NB4 (cell line): ENCODE measurements at regions not wholly inside any gene's neighbourhood (a gene's known extent, or its start where the extent isn't known, plus 50 kb on each side); places are given as distances from the start of the nearest gene placed in this dataset.

Source experiments
- DNase-seq: peaks from one replicate; pipeline ENCODE4 v3.0.0; 2010; ENCODE audit warnings: low read depth
- H3K4me3 ChIP-seq: one replicate; pipeline ENCODE4 v1.5.1; 2011; ENCODE audit warnings: mild to moderate bottlenecking, low read depth, low read length, moderate library complexity
- MYC ChIP-seq: IDR thresholded peaks from 2 replicates; pipeline ENCODE4 v1.6.1; 2011; ENCODE audit warnings: low read depth, low read length
- POLR2A ChIP-seq: IDR thresholded peaks from 2 replicates; pipeline ENCODE4 v1.6.1; 2011; ENCODE audit warnings: mild to moderate bottlenecking; ENCODE audit not compliant: insufficient read length; ENCODE audit errors: extremely low read depth
- TF ChIP-seq, protein P1 (sequence below): IDR thresholded peaks from one replicate; pipeline ENCODE4 v1.5.1; 2012; ENCODE audit warnings: low read depth, low read length
- TF ChIP-seq, protein P2 (sequence below): IDR thresholded peaks from 2 replicates; pipeline ENCODE4 v1.6.1; 2011; ENCODE audit warnings: low read depth, low read length

DNA sequence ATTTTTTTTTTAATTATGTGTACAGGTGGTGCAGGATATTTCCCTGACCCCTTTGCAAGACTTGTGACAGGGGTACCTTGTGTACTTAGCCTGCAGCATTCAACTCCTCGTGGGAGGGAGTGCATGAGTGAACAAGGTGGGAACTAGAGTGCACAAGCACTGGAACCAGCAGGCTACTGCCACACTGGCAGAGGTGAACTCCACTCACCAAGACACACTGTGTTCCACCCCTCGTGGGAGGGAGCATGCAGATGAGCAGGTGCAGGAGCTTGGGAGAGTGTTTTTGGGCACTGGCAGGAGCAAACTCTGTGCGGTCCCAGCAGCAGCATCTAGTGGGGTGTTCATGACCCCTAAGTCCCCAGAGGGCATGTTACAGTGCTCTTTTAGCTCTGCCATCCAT is 282.7 kb upstream of the PLET1 start:
- no peak for DNase-seq

DNA sequence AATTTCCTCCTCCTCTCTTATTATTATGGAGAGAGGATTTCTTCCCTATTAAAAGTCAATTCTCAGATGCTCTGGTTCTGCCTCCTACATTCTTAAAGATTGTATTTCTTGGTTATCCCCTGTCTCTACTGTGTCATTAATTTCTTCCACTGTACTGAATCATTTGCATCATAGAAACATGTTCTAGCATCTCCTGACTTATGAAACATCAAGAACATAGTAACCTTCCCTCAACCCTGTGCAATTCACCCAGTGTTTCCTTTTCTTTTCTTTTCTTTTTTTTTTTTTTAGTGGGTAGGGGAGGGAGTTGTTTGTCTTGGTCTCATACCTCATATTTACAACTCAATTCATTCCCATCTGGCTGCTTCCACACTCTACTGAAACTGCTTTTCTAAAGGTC is 288.0 kb upstream of the PLET1 start:
- TF ChIP-seq, protein P1, sequence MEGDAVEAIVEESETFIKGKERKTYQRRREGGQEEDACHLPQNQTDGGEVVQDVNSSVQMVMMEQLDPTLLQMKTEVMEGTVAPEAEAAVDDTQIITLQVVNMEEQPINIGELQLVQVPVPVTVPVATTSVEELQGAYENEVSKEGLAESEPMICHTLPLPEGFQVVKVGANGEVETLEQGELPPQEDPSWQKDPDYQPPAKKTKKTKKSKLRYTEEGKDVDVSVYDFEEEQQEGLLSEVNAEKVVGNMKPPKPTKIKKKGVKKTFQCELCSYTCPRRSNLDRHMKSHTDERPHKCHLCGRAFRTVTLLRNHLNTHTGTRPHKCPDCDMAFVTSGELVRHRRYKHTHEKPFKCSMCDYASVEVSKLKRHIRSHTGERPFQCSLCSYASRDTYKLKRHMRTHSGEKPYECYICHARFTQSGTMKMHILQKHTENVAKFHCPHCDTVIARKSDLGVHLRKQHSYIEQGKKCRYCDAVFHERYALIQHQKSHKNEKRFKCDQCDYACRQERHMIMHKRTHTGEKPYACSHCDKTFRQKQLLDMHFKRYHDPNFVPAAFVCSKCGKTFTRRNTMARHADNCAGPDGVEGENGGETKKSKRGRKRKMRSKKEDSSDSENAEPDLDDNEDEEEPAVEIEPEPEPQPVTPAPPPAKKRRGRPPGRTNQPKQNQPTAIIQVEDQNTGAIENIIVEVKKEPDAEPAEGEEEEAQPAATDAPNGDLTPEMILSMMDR = no peak
- H3K4me3 ChIP-seq = no peak overlapping the region
- no peak for DNase-seq

More for the DNA sequence above, 282.7 kb upstream of the PLET1 start:
- H3K4me3 ChIP-seq = no peak overlapping the region
- TF ChIP-seq, protein P1 = no peak
- TF ChIP-seq POLR2A (no peak), MYC (no peak)

DNA sequence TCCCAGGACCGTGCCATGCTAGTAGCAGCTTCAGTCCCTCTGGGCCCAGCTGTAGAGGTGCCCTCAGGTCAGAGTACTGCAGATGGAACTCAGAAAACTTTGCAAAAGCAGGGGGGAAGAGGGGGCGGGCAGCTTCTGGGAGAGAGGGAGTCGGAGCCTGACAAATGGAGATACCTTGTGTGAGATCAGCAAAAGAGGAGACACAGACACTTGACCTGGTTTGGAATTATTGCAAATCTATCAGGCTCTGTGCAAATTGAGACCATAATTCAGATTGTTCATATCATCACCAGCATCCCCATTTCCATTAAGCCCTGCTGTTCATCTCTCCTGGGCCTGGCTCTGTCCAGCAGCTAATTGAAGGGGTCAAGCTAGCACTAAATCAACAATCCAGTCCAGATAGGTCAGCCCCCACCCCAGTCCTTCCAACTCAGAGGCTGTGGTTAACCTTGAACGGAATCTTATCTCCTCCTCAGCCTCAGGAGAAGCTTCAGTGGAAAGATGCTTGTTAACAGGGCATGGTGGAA is 292.6 kb upstream of the PLET1 start:
- TF ChIP-seq, protein P2, sequence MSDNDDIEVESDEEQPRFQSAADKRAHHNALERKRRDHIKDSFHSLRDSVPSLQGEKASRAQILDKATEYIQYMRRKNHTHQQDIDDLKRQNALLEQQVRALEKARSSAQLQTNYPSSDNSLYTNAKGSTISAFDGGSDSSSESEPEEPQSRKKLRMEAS = no peak
- TF ChIP-seq MYC = no peak
- no peak for TF ChIP-seq POLR2A
- TF ChIP-seq, protein P1 = no peak
- DNase-seq = no peak
- no peak overlapping the region for H3K4me3 ChIP-seq

DNA sequence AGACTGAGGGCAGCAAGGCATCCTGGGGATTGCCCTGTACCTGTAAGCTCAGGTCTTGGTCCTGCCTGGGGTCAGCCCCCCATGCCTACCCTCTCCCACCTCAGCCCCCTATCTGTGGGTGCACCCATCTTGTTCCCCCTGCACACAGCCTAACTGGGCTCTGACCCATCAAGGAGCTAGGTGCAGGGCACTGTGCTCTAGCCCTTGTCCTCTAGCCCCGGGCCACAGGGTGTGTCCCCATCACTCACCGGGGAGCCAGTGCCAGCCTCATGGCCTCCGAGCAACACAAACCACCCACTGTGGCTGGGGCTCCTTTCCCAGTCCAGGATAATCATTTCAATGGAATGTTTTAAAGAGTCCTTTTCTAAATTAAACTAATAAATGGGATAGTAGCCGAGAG is 293.9 kb upstream of the PLET1 start:
- no peak for DNase-seq
- H3K4me3 ChIP-seq = no peak overlapping the region
- no peak for TF ChIP-seq POLR2A
- no peak for TF ChIP-seq MYC
- TF ChIP-seq, protein P1 = no peak
- TF ChIP-seq, protein P2 = no peak

DNA sequence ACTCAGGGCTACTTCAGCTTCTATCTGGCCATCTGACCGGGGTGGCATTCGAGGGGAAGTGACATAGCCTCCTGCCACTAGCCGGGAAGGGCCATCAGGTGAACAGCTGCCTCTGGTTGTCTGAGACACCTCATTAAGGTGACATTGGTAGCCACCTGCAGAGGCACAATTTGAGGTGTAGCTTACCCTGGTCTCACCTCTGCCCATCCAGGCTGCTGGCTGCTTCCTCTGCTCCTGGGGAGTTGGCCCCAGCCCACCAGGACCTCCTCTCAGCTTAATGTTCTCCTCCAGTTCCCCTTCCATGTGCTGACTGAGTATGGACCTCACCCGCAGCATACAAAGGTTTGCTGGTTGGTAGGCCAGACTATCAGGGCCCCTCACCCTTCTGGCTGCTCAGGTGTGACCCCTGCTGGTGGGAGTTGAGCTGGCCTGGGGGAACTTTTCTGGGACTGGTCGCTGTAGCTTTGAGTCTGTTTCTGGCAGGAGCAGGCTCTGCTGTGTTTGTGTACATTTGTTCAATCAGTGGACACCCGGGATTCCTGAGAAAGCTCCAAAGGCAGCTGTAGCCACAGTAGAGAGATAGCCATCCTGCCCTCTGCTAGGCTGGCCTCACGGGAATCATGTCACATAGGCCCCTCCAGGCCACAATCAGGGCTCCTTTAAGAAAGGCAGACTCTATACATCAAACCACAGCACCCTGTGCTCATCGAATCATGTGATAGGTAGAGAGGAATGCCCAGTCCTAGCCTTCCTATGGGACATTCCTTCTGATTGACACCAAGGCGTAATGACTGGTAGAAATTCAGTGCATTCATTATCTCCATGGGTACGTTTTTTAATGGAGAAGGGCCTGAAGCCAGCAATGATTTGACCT is 295.1 kb upstream of the PLET1 start:
- TF ChIP-seq, protein P2 = no peak
- TF ChIP-seq, protein P1 = peak; percentile 89
- no peak overlapping the region for H3K4me3 ChIP-seq
- peak; percentile 60 for DNase-seq

DNA sequence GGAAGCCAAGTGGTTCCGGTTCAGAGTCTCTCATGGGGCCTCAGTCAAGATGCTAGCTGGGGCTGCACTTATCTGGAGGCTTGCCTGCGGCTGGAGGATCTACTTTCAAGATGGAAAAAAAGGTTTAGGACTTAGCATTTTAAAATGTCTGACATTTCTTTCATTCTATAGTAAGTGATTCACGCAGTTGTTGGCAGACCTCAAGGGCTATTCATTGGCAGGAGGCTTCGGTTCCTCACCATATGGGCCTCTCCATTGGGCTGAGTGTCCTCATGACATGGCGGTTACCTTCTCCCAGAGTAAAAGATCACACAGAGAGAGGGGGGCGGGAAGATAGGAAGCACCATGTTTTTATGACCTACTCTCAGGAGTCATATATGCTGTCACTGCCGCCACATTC is 298.0 kb upstream of the PLET1 start:
- no peak for TF ChIP-seq POLR2A
- TF ChIP-seq, protein P2 = no peak
- TF ChIP-seq, protein P1 = no peak
- TF ChIP-seq MYC = no peak
- H3K4me3 ChIP-seq = no peak overlapping the region
- DNase-seq = no peak
